ENCODE measurements at regions not wholly inside any gene's neighbourhood (a gene's known extent, or its start where the extent isn't known, plus 50 kb on each side); places are given as distances from the start of the nearest gene placed in this dataset.

DNA sequence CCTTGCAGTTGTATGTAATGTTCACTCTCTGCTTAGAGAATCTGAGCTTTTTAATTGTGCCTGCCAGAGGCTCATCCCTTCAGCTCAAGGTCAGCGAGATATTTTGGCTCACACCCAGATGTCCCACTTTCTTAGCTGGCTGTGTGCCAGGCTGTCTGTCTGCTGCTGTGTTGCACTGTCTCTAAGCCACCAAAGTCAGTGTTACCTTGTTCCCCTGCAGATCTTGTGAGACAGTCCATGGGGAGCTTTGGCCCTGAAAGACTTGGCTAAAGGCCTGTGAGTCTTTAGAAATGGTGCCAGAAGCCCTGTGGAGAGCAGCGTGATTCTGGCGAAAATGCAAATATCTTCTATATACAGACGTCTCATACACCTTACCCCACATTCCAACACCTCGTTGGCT lies 293.7 kb downstream of the TTC6 start:
- TF ChIP-seq POLR2AphosphoS5 (IDR thresholded peaks at IDR 0.05; ENCODE audit: insufficient read depth, low read depth, low read length) (no peak), MYC (IDR thresholded peaks at IDR 0.05; ENCODE audit: low read depth, low read length) (no peak), FOS (IDR thresholded peaks at IDR 0.05; ENCODE audit: borderline replicate concordance, insufficient read depth, low read length) (no peak), GATA2 (IDR thresholded peaks at IDR 0.05; ENCODE audit: insufficient read depth, insufficient read length, low read depth, low read length) (no peak), EZH2 (IDR thresholded peaks at IDR 0.05; ENCODE audit: borderline replicate concordance, low read depth, low read length, severe bottlenecking) (no peak), JUN (IDR thresholded peaks at IDR 0.05; ENCODE audit: borderline replicate concordance, insufficient read depth, insufficient read length, low read depth) (no peak), POLR2A (IDR thresholded peaks at IDR 0.05; ENCODE audit: low read depth, low read length) (no peak)
- TF ChIP-seq, protein P1, sequence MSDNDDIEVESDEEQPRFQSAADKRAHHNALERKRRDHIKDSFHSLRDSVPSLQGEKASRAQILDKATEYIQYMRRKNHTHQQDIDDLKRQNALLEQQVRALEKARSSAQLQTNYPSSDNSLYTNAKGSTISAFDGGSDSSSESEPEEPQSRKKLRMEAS (IDR thresholded peaks at IDR 0.05; ENCODE audit: insufficient read depth, insufficient read length), result no peak
- TF ChIP-seq, protein P2, sequence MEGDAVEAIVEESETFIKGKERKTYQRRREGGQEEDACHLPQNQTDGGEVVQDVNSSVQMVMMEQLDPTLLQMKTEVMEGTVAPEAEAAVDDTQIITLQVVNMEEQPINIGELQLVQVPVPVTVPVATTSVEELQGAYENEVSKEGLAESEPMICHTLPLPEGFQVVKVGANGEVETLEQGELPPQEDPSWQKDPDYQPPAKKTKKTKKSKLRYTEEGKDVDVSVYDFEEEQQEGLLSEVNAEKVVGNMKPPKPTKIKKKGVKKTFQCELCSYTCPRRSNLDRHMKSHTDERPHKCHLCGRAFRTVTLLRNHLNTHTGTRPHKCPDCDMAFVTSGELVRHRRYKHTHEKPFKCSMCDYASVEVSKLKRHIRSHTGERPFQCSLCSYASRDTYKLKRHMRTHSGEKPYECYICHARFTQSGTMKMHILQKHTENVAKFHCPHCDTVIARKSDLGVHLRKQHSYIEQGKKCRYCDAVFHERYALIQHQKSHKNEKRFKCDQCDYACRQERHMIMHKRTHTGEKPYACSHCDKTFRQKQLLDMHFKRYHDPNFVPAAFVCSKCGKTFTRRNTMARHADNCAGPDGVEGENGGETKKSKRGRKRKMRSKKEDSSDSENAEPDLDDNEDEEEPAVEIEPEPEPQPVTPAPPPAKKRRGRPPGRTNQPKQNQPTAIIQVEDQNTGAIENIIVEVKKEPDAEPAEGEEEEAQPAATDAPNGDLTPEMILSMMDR (IDR thresholded peaks at IDR 0.05; ENCODE audit: extremely low read depth in 1 of 2, insufficient read depth in 1 of 2, low read depth in 1 of 2, low read length in 2 of 2), result no peak
- no TSS peak for BruUV-seq (replicated peaks)
- dilution Hi-C loops (cut with MboI; ENCODE audit: extremely low pct_ligation_motif_present, low sequenced_read_pairs), result no loop called here

More for the DNA sequence above, 293.7 kb downstream of the TTC6 start:
- Histone ChIP-seq H2AFZ (ENCODE audit: low read depth, low read length) (no peak overlapping the region), H3K9me3 (replicated peaks; ENCODE audit: control insufficient read depth, insufficient read depth, low read length) (no peaks in the 10 kb centered on the region), H3K4me2 (ENCODE audit: insufficient read depth, low read length) (no peak overlapping the region), H3K36me3 (ENCODE audit: control insufficient read depth in 2 of 2, extremely low read depth in 1 of 2, insufficient read depth in 2 of 2, low read length in 2 of 2) (no peaks in the 10 kb centered on the region), H3K4me1 (ENCODE audit: control insufficient read depth, extremely low read depth, insufficient read depth, low read length) (no peaks in the 10 kb centered on the region), H3K9ac (replicated peaks; ENCODE audit: extremely low read depth, insufficient read depth, low read length) (no peak overlapping the region), H3K27ac (ENCODE audit: insufficient read depth, low read depth, low read length) (no peak overlapping the region), H3K9me1 (replicated peaks; ENCODE audit: control insufficient read depth, extremely low read depth, insufficient read depth, low read length) (no peaks in the 10 kb centered on the region), H4K20me1 (replicated peaks; ENCODE audit: control insufficient read depth, extremely low read depth, insufficient read depth, low read length) (no peaks in the 10 kb centered on the region), H3K27me3 (ENCODE audit: control insufficient read depth in 2 of 2, insufficient read depth in 2 of 2, low read length in 2 of 2) (peaks cover 0 to under 1% of the 10 kb centered on the region in 2 experiments), H3K4me3 (replicated peaks in 1 of 3; ENCODE audit: insufficient read depth in 1 of 3, low read depth in 1 of 3, low read length in 3 of 3) (no peak overlapping the region), H3K79me2 (ENCODE audit: control insufficient read depth, insufficient read depth, low read length) (no peaks in the 10 kb centered on the region)
- FAIRE-seq (no peak), DNase-seq (ENCODE audit: low read depth, low spot score) (no peak)
- intact Hi-C loops (cut with micrococcal nuclease), result no loop called here
- CTCF ChIA-PET, result interaction anchor here (0.6 to 2.8 kb wide), 6 partner anchors 9 to 659 kb away, joined by 3 to 9 read pairs (median 6); no protein-coding TSS in a partner anchor
- POLR2A ChIA-PET, result no interaction called here
